SK-N-SH (cell line): ENCODE measurements at regions not wholly inside any gene's neighbourhood (a gene's known extent, or its start where the extent isn't known, plus 50 kb on each side); places are given as distances from the start of the nearest gene placed in this dataset.

Experiments used
- CTCF ChIA-PET: fragments of 300-600, 350-600 bp; formaldehyde crosslinking; extraction: SDS; loops from one replicate; lab custom pipeline; 2021; lab: Yijun Ruan, JAX
- POLR2A ChIA-PET: fragments of 350-600 bp; sonication (Branson Sonifier 250); formaldehyde crosslinking; extraction: SDS; loops from one replicate; lab custom pipeline; 2020; ENCODE audit warnings: antibody characterized with exemption, inconsistent platforms; lab: Yijun Ruan, JAX
- DNase-seq: peaks from one replicate; pipeline ENCODE4 v3.0.0; 2012
- H2AFZ ChIP-seq: fragments of 200-600 bp; sonication (generic); 2 replicates; pipeline ENCODE4 v1.8.1; 2016; ENCODE audit warnings: antibody characterized with exemption, mild to moderate bottlenecking, low read depth
- H3F3A ChIP-seq: fragments of 200-600 bp; sonication (generic); replicated peaks from 2 replicates; pipeline ENCODE3; 2016; ENCODE audit warnings: antibody characterized with exemption, mild to moderate bottlenecking; ENCODE audit not compliant: insufficient read depth
- H3K27ac ChIP-seq, 2 experiments: fragments of 200-500 bp in 1 of 2; fragments of 200-600 bp in 1 of 2; sonication (Bioruptor generic) in 1 of 2; sonication (generic), shearing (Covaris generic) in 1 of 2; 2 replicates each; pipeline versions ENCODE4 v1.5.1 to v1.6.1; 2014 to 2016; ENCODE audit warnings: low read depth in 2 of 2, inconsistent platforms in 1 of 2, low read length in 1 of 2, mild to moderate bottlenecking in 1 of 2, mixed read lengths in 1 of 2
- H3K27me3 ChIP-seq: fragments of 200-600 bp; sonication (generic), shearing (Covaris generic); 2 replicates; pipeline ENCODE4 v1.6.1; 2016; ENCODE audit warnings: mixed run types; ENCODE audit not compliant: insufficient read depth
- H3K36me3 ChIP-seq, 2 experiments: fragments of 200-500 bp in 1 of 2; fragments of 200-600 bp in 1 of 2; sonication (Bioruptor generic) in 1 of 2; sonication (generic) in 1 of 2; replicated peaks in 1 of 2; 2 replicates each; pipeline versions ENCODE3 to v1.5.1; 2014 to 2016; ENCODE audit warnings: low read length in 1 of 2, mild to moderate bottlenecking in 1 of 2; ENCODE audit not compliant: insufficient read depth in 2 of 2, control insufficient read depth in 1 of 2
- H3K4me1 ChIP-seq, 2 experiments: fragments of 200-500 bp in 1 of 2; fragments of 200-600 bp in 1 of 2; sonication (Bioruptor generic) in 1 of 2; sonication (generic), shearing (Covaris generic) in 1 of 2; 2 replicates each; pipeline versions ENCODE4 v1.5.1 to v1.6.1; 2014 to 2016; ENCODE audit warnings: low read depth in 1 of 2, low read length in 1 of 2, mixed run types in 1 of 2; ENCODE audit not compliant: insufficient read depth in 2 of 2, control insufficient read depth in 1 of 2
- H3K4me2 ChIP-seq: fragments of 200-600 bp; sonication (generic), shearing (Covaris generic); 2 replicates; pipeline ENCODE4 v1.6.1; 2017; ENCODE audit warnings: mixed run types
- H3K4me3 ChIP-seq, 2 experiments: fragments of 200-500 bp in 1 of 2; fragments of 200-600 bp in 1 of 2; sonication (Bioruptor generic) in 1 of 2; sonication (generic), shearing (Covaris generic) in 1 of 2; 2 replicates each; pipeline versions ENCODE4 v1.5.1 to v1.8.1; 2014 to 2016; ENCODE audit warnings: low read depth in 2 of 2, inconsistent platforms in 1 of 2, low read length in 1 of 2, mild to moderate bottlenecking in 1 of 2, mixed read lengths in 1 of 2, moderate library complexity in 1 of 2
- H3K79me2 ChIP-seq: fragments of 200-600 bp; sonication (generic); 2 replicates; pipeline ENCODE4 v1.8.1; 2017; ENCODE audit warnings: mild to moderate bottlenecking; ENCODE audit not compliant: insufficient read depth
- H3K9ac ChIP-seq: fragments of 200-600 bp; sonication (generic); 2 replicates; pipeline ENCODE4 v1.6.1; 2017; ENCODE audit warnings: mixed run types
- H3K9me2 ChIP-seq: fragments of 200-600 bp; sonication (generic); 2 replicates; pipeline ENCODE4 v1.6.1; 2017; ENCODE audit warnings: mixed run types
- H3K9me3 ChIP-seq: fragments of 200-600 bp; sonication (generic); 2 replicates; pipeline ENCODE4 v1.6.1; 2017; ENCODE audit warnings: mixed run types, mild to moderate bottlenecking, moderate library complexity
- H4K20me1 ChIP-seq: fragments of 200-600 bp; sonication (generic); 2 replicates; pipeline ENCODE4 v1.6.1; 2017; ENCODE audit warnings: mild to moderate bottlenecking, mixed run types; ENCODE audit not compliant: insufficient read depth
- CHD2 ChIP-seq: fragments of 150-350 bp; IDR thresholded peaks from 2 replicates; pipeline ENCODE4 v1.6.1; 2018; ENCODE audit warnings: low read length; ENCODE audit not compliant: partially characterized antibody
- CTCF ChIP-seq: fragments of 200-600 bp; sonication (generic); IDR thresholded peaks from 2 replicates; pipeline ENCODE4 v1.6.1; 2017; ENCODE audit warnings: antibody characterized with exemption, mild to moderate bottlenecking, moderate library complexity
- FOSL2 ChIP-seq: IDR thresholded peaks from 2 replicates; pipeline ENCODE4 v1.4.0; 2012; ENCODE audit warnings: low read depth, mild to moderate bottlenecking, moderate library complexity, borderline replicate concordance
- FOXJ3 ChIP-seq: sonication (generic); formaldehyde crosslinking; IDR thresholded peaks from 2 replicates; pipeline ENCODE4 v1.5.1; 2020; ENCODE audit warnings: mild to moderate bottlenecking, missing genetic modification reagents
- FOXM1 ChIP-seq: IDR thresholded peaks from 2 replicates; pipeline ENCODE4 v1.4.0; 2012; ENCODE audit warnings: low read depth, mild to moderate bottlenecking
- GABPA ChIP-seq: IDR thresholded peaks from 2 replicates; pipeline ENCODE4 v1.4.0; 2012; ENCODE audit warnings: low read depth, mild to moderate bottlenecking
- MAX ChIP-seq: IDR thresholded peaks from 2 replicates; pipeline ENCODE4 v1.4.0; 2012; ENCODE audit warnings: low read depth
- MEF2A ChIP-seq: IDR thresholded peaks from 2 replicates; pipeline ENCODE4 v1.4.0; 2012; ENCODE audit warnings: low read depth, borderline replicate concordance
- NFIC ChIP-seq: IDR thresholded peaks from 2 replicates; pipeline ENCODE4 v1.4.0; 2012; ENCODE audit warnings: borderline replicate concordance
- POLR2AphosphoS5 ChIP-seq: IDR thresholded peaks from 2 replicates; pipeline ENCODE4 v1.6.1; 2012; ENCODE audit warnings: low read depth, low read length
- RCOR1 ChIP-seq: fragments of 150-350 bp; IDR thresholded peaks from 2 replicates; pipeline ENCODE4 v1.6.1; 2017; ENCODE audit warnings: antibody characterized with exemption, low read length
- REST ChIP-seq: IDR thresholded peaks from 2 replicates; pipeline ENCODE4 v1.6.1; 2012; ENCODE audit warnings: mild to moderate bottlenecking, low read depth, low read length, moderate library complexity
- RFX5 ChIP-seq: IDR thresholded peaks from 2 replicates; pipeline ENCODE4 v1.6.1; 2012; ENCODE audit warnings: mild to moderate bottlenecking, improper control_type of control experiment, low read length
- SIN3A ChIP-seq: IDR thresholded peaks from 2 replicates; pipeline ENCODE4 v1.6.1; 2012; ENCODE audit warnings: low read depth, mild to moderate bottlenecking, low read length, moderate library complexity, borderline replicate concordance
- SMC3 ChIP-seq: IDR thresholded peaks from 2 replicates; pipeline ENCODE4 v1.6.1; 2012; ENCODE audit warnings: low read depth, low read length, improper control_type of control experiment
- USF1 ChIP-seq: IDR thresholded peaks from 2 replicates; pipeline ENCODE4 v1.4.0; 2012; ENCODE audit warnings: low read depth, borderline replicate concordance
- USF2 ChIP-seq: fragments of 150-350 bp; IDR thresholded peaks from 2 replicates; pipeline ENCODE4 v1.6.1; 2017; ENCODE audit warnings: antibody characterized with exemption, low read length, low read depth, borderline replicate concordance
- YY1 ChIP-seq: IDR thresholded peaks from 2 replicates; pipeline ENCODE4 v1.4.0; 2012; ENCODE audit warnings: low read depth, mild to moderate bottlenecking
- WGBS: methylation state at CpG from one replicate; pipeline ENCODE4 v1.1.6; 2017; ENCODE audit warnings: low lambda C conversion rate; 5-methylcytosine and 5-hydroxymethylcytosine counted together

GRCh38 chr7:144937199-144937598 lies 101.3 kb upstream of the TPK1 start:
- POLR2A ChIA-PET, result no interaction called here
- no peak for TF ChIP-seq FOXJ3
- no peak for TF ChIP-seq GABPA
- no peak for TF ChIP-seq SMC3
- no peak for TF ChIP-seq MEF2A
- no peak for TF ChIP-seq CHD2
- TF ChIP-seq MAX, result no peak
- TF ChIP-seq RCOR1, result no peak
- TF ChIP-seq USF1, result no peak
- TF ChIP-seq RFX5, result no peak
- no peak for TF ChIP-seq FOXM1
- no peak for TF ChIP-seq YY1
- TF ChIP-seq NFIC, result no peak
- TF ChIP-seq SIN3A, result no peak
- TF ChIP-seq POLR2AphosphoS5, result no peak
- TF ChIP-seq, all 33 proteins: peak for 0
- CTCF ChIA-PET, result no interaction called here
- H3K4me2 ChIP-seq, result no peak overlapping the region
- no peak overlapping the region for H2AFZ ChIP-seq
- no peaks in the 10 kb centered on the region for H3K36me3 ChIP-seq
- H3K79me2 ChIP-seq, result no peaks in the 10 kb centered on the region
- WGBS, result 3% methylated on average over 2 of the region's 2 CpGs
- no peak overlapping the region for H3K9ac ChIP-seq
- no peak overlapping the region for H3K4me3 ChIP-seq
- H3F3A ChIP-seq, result no peaks in the 10 kb centered on the region
- DNase-seq, result no peak
- peaks cover 4% of the 10 kb centered on the region; the same call in 1 of the 2 replicates for H3K9me3 ChIP-seq
- no peak overlapping the region for H3K27ac ChIP-seq
- H4K20me1 ChIP-seq, result no peaks in the 10 kb centered on the region
- no peaks in the 10 kb centered on the region for H3K9me2 ChIP-seq
- no peaks in the 10 kb centered on the region for H3K27me3 ChIP-seq
- H3K4me1 ChIP-seq, result no peaks in the 10 kb centered on the region

GRCh38 chr7:144936314-144936713 lies 100.5 kb upstream of the TPK1 start:
- no peaks in the 10 kb centered on the region for H3K79me2 ChIP-seq
- no peaks in the 10 kb centered on the region for H3K9me2 ChIP-seq
- 0% methylated on average over 1 of the region's 1 CpG for WGBS
- CTCF ChIA-PET, result no interaction called here
- no peaks in the 10 kb centered on the region for H3K27me3 ChIP-seq
- H2AFZ ChIP-seq, result no peak overlapping the region
- POLR2A ChIA-PET, result no interaction called here
- H3F3A ChIP-seq, result no peaks in the 10 kb centered on the region
- H3K9me3 ChIP-seq, result peaks cover 4% of the 10 kb centered on the region; the same call in 1 of the 2 replicates
- no peak overlapping the region for H3K4me3 ChIP-seq
- H3K4me2 ChIP-seq, result no peak overlapping the region
- no peak overlapping the region for H3K27ac ChIP-seq
- no peak overlapping the region for H3K9ac ChIP-seq
- no peaks in the 10 kb centered on the region for H3K36me3 ChIP-seq
- TF ChIP-seq REST (no peak), POLR2AphosphoS5 (no peak), FOSL2 (no peak), FOXJ3 (no peak), YY1 (no peak), USF2 (no peak), CTCF (no peak)
- DNase-seq, result no peak
- H4K20me1 ChIP-seq, result no peaks in the 10 kb centered on the region
- no peaks in the 10 kb centered on the region for H3K4me1 ChIP-seq
